Right ventricle myocardium inferior (tissue), 1 donor: ENCODE measurements at regions not wholly inside any gene's neighbourhood (a gene's known extent, or its start where the extent isn't known, plus 50 kb on each side); places are given as distances from the start of the nearest gene placed in this dataset.

Experiments used
- ATAC-seq: fragments of 200-7000 bp; cut with Tn5 transposase; one replicate; pipeline ENCODE4 v1.9.1; 2020; ENCODE audit warnings: mild to moderate bottlenecking, moderate library complexity
- DNase-seq: peaks from one replicate; pipeline ENCODE4 v3.0.0; 2021; ENCODE audit errors: missing footprints
- intact Hi-C: fragments of 100-400 bp; cut with DNase I; formaldehyde crosslinking; loops from one replicate; pipeline ENCODE4 v1.11.0; 2022
- donor health status: DM: no; HTN: yes; CAD: no; lungs with severe emphysema.

GRCh38 chr2:96438589-96438988 is 66.6 kb downstream of the NEURL3 start:
- ATAC-seq, result no peak
- DNase-seq, result no peak
- intact Hi-C loops, result no loop called here

GRCh38 chr2:96437512-96437911 is 67.6 kb downstream of the NEURL3 start:
- intact Hi-C loops, result no loop called here
- DNase-seq (no peak), ATAC-seq (no peak)

- DNase-seq, result no peak
- ATAC-seq, result no peak
- intact Hi-C loops, result no loop called here
Measured at GRCh38 chr2:96436961-96437360, 68.2 kb downstream of the NEURL3 start.

- no peak for DNase-seq
- intact Hi-C loops, result no loop called here
- no peak for ATAC-seq
Measured at GRCh38 chr2:96436416-96436815, 68.7 kb downstream of the NEURL3 start.

GRCh38 chr2:96431319-96431718 is 73.8 kb downstream of the NEURL3 start:
- intact Hi-C loops, result no loop called here
- DNase-seq (peak; percentile 79), ATAC-seq (peak; percentile 85)

- ATAC-seq, result no peak
- intact Hi-C loops, result no loop called here
- DNase-seq, result no peak
Measured at GRCh38 chr2:96430394-96430988, 74.7 kb downstream of the NEURL3 start.

GRCh38 chr2:96427917-96428316 is 77.2 kb downstream of the NEURL3 start:
- no peak for ATAC-seq
- intact Hi-C loops, result no loop called here
- DNase-seq, result no peak

GRCh38 chr2:96427169-96427568 is 78.0 kb downstream of the NEURL3 start:
- ATAC-seq (no peak), DNase-seq (no peak)
- intact Hi-C loops, result no loop called here

- intact Hi-C loops, result no loop called here
- DNase-seq (no peak), ATAC-seq (no peak)
Measured at GRCh38 chr2:96423828-96424227, 81.3 kb downstream of the NEURL3 start.
